ENCODE measurements at regions not wholly inside any gene's neighbourhood (a gene's known extent, or its start where the extent isn't known, plus 50 kb on each side); places are given as distances from the start of the nearest gene placed in this dataset.

DNA sequence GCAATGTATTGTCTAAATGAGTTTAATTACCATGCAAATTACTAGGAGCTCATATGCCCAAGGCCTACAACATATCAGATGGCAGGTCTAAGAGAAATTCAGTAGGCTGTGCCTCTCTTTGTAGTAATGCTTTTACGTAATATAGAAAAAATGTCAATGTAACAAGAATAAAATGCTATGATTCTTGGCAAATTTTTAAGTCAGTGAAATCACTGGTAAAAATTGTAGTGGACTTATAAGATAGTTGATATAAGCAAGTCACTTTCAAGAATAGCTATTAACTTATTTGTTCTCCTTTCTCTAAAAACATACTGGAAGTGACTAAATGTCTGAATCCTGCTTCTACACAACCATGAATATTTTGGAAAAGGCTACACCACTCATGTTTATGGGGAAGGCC lies 707.8 kb downstream of the TUSC7 start:
- DNase-seq, result no peak

DNA sequence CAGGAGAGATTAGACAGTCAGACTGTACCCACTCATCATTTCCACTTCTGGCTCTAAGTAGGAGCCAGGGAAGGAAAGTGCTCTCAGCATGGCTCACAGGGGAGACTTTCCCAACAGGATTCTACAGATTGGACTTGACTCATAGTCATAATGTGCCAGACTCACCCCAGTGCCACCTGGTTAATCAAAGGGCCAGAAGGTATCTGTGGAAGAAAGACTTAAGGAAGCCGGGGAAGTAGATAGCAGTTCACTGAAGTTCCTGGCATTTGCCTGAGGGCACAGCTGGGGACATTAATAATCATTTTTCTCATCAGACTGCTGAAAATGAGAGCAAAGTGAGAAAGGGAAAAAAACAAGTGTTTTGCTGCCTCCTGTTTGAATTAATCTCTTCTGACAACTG lies 717.5 kb downstream of the TUSC7 start:
- no peak for DNase-seq

DNA sequence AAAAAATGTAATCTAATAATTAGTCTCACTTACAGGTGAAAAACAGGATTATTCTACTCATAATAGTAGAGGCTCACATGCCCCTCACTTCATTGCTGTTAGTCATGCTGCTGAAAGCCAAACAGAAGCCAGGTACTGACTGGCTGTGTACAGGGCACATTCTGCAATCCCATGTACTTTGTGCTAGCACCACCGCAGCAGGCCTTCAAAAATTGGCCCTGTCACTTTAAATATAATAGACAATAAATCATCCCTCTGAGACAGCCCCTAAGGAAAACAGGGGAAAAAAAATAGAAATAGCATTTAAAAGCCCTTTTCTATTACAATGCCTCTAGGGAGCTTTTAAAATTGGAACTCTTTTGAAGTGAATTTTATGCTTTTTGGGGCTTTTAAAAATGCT lies 723.8 kb downstream of the TUSC7 start:
- DNase-seq, result no peak

DNA sequence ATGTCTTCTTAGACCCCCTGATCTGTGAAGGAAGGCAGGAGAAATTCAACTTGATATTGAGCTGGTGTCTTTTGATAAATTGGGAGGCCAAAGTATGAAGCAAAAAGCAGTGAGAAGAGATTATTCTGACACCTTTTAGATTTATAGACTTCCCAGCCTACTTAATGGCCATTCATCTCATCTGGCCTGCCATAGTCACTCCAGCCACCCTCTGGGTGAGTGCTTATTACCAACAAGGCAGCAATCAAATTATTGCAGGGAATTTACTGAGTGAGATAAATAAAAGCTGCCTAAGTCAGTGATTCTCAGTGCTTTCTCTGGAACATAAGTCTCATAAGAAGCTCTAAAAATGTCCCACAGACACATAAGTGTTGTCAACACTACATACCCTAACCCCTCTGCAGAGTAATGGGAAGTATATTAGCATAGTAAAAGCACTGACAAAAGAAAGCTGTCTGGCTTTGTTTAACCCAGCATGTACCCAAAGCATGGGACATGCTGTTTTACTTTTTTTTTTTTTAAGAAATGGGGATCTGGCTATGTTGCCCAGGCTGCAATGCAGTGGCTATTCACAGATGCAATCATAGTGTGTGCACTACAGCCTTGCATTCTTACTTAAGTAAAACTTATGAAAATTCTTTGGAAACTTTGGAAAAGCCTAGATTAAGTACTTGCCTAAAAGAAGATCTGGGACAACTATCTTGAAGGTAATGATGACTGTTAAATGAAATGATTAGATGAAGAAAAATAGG lies 725.3 kb downstream of the TUSC7 start:
- DNase-seq, result no peak

DNA sequence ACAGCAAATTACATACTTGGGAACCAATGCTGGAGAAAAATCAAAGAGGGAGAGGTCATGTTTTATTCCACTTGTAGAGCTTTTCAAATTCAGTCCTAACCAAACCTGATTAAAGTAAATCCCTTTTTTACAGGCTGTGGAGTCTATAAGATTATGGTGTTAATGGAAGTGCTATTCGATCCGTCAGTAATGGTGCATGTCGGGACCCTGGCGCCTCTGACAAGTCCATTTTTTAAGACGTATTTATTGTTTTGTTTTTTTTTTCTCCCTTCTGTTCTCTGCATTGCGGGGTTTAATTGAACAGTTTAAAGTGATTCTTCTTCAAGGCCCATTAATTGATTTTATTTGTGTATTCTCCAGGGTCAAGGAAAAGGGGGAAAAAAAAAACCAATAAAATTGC lies 725.9 kb downstream of the TUSC7 start:
- no peak for DNase-seq

DNA sequence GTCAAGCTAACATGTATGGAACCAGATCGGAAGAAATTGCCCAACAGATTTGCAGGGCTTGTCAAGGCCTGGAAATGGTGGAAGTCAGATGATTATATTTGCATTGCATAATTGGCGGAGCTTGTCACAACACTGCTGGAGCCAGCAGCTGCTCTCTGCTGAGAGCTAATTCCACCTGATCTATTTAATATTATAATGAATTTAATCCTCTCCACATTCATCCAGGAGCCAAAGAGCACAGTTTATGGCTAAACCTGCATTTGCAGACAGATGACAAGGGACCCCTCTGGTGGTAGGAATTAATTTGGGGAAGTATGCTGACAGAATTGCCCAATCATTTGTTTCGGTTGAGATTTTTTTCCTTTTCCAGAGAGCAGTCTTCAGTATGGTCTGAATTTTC lies 730.2 kb downstream of the TUSC7 start:
- peak; percentile 72 for DNase-seq

DNA sequence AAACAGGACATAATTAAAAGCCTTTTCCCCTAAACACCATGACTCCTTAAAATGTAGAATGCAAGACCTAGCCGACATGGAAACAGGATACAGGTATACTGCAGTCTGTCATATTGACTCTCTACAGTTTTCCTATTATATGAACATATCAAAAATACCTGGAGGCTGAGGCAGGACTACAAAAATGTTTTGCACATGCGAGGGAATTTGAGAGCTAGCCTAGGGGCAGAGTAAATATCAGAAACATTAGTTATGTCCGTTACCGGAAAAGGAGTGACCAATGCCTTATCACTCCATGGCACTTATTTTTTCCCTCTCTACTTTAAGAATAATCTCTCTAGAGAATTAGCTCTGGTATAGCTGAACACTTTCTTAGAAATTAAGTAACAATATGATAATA lies 732.3 kb downstream of the TUSC7 start:
- no peak for DNase-seq

DNA sequence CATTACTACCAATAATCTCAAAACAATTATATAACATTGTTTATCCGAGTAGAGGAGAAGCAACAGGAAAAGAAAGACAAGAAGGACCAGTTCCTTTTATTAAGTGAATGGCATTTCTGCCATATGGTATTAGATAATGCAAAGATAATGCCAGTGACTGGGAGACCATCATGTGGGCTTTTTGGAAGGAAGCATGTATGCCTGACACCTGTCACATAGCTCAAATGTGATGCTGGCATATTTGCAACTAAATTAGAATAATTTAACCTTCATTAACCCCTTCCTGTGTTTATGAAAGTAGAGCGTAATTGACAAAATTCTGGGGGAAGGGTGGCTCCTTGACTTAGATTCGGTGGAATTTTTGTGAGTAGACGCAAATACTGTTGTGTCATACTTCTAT lies 733.0 kb downstream of the TUSC7 start:
- DNase-seq, result no peak

DNA sequence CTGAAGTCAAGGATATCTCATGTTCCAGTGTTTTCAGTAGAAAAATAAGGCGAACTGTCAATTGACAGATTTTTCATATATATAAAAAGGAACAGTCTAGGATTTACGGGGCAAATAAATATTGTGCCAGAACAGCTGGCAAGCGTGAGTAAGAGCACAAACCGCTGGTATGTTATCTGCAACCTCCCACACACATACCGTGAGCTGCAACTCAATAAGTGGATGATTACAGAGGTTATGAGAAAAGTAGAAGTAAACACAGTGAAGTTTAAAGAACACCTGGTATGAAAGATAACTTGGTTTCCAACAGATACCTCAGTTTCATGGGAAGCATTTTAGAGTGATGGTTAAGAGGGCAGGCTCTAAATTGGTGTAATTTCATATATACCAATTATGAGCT lies 733.4 kb downstream of the TUSC7 start:
- no peak for DNase-seq

DNA sequence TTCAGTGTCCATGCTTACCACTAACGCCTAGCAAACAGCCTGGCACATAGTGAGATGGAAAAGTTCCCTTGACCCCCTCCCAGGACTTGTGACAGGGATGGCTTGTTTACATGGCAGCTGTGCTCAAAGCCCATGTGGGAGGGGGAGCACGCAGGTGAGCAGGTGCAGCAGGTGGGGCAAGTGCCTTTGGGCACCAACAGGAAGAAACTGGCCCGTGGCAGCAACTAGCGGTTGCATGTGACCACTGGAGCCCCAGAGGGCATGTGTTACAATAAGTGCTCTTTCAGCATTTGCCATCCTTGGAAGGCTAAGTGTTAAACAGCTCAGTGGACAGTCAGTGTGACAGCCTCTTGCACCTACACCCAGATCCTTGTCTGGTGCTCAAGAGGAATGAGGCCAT lies 734.6 kb downstream of the TUSC7 start:
- no peak for DNase-seq

DNA sequence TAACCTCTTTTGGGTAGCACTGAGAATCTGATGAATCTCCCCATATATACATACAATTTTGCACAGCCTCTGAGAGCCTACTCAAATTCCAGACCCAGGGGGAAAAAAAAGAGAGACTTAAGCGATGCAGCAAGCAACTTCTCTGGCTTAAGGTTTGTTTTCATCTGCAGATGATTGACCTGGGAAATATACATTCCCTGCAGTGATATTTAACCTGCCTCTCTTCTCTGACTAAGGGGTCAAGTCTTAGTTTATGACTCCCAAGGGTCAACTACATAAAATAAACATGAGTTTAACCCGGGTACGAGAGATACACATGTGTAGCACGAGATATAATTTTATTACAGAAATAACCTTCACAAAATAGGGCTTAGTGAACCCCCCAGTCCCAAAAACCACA lies 737.8 kb downstream of the TUSC7 start:
- no peak for DNase-seq

DNA sequence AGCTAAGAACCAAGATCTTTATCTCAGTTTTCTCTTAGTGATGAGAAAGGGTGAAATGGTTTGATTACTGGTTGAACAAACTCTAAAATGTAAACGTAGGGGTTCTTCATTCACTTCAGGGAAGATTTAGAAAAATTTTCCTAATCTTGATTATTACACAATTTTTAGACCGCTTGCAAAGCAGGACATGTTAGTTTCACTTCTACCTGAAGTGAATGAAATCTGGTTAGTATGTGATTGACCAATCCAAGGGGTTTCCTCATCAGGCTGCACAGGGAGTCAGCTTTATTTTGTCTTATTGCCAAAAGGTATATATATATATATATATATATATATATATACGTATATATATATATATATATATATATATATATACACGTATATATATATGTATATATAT lies 740.4 kb downstream of the TUSC7 start:
- DNase-seq, result peak; percentile 48

DNA sequence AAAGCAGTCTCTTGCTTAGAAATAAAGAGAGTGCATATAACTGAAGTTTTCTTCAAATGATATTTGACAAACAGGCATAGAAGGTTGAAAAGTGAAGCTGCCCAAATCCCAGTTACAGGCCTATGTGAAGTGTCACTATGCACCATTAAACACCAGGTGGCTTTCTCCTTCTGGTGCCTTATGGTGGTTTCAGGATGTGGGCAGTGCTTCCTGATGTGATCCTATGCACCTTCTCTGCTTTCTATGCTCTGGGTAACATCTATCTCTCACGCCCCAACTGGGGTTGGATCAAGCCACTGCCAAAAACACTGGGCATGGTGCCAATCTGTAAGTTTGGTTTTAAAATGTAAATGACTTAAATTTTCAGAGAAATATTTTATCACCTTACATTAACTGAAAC lies 744.7 kb downstream of the TUSC7 start:
- no peak for DNase-seq

DNA sequence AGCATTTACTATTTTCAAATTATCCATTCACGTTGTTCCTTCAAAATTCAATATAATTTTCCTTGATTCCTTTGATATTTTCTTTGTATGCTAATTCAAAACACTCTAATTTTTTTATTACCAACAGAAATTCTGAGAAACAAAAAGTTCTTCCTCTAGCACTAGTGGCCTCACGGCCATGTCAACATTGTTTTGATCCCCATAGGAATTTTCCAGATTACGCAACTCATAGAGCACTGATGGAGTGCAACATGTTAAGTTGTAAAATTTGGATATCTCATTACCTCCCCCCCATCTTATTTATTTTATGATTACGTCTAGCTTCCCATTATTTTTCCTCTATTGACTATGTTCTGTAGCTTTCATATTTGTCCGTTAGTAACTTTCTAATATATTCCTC lies 745.3 kb downstream of the TUSC7 start:
- peak; percentile 44 for DNase-seq

DNA sequence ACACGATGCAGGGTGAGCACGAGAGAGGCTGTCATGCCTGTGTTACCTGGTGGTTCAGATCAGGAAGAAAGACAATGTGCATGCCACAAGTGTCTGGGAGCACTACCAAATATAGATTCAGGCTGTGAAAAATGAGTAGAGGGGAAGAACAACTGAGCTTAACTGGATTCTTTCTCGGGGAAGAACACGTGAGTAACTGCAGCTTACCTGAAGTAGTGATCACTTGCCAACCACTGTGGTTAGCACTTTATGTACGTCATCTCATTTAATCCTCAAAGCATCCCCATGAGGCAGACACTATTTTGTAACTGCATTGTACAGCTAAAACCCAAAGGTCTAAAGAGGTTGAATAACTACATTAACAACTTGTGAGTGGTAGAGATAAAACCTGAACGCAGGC lies 746.2 kb downstream of the TUSC7 start:
- no peak for DNase-seq

DNA sequence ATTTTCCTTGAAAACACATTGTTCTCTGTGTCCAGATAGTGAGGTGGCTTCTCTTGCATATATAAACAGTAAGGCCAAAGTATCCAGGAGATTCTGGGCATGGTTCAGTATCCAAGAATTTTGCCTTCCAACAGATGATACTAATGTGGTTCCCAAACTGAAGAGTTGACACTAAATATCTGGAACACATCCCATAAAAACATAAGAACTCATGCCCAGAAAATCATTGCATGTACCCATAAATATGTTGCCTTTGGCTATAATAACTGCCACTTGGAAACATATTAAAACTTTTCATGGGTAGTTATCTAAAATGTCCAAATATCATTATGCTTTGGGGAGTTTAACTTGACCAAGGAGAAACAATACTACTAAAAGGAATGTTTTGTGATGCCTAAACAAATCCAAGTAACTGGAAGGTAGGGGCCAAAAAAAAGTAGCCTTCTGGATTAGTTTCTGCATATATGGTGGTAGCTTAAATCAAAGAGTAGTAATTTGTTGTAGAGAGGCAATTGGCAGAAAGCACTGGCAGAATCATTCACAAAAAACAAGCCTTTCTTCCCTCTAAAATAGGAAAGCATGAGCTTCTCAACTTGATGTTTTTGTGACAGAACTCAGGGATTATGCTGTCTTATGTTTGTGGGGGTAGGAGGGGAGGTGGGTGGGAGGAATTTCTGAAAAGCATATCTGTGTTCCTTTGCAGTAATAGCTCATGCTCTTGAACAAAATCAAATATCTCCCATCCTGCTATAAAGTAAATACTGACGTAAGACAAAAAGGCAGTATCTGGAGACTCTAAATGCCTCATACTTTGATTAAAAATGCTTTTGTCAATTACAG lies 753.9 kb downstream of the TUSC7 start:
- no peak for DNase-seq

DNA sequence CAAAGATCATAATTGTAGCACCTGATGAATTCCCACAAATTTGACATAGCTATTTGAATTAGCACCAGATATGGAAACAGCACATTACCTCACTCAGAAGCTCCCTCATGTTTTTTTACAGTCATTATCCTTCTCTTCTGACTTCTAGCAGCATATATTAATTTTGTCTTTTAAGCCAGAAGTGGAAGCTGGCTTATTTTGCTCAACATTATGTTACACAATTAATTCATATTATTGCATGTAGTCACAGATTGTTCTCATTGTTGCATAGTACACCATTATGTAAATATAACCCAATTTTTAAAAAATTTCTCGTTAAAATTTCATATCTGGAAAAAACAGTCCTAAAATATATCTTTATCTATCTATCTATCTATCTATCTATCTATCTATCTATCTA lies 762.3 kb downstream of the TUSC7 start:
- peak; percentile 52 for DNase-seq

DNA sequence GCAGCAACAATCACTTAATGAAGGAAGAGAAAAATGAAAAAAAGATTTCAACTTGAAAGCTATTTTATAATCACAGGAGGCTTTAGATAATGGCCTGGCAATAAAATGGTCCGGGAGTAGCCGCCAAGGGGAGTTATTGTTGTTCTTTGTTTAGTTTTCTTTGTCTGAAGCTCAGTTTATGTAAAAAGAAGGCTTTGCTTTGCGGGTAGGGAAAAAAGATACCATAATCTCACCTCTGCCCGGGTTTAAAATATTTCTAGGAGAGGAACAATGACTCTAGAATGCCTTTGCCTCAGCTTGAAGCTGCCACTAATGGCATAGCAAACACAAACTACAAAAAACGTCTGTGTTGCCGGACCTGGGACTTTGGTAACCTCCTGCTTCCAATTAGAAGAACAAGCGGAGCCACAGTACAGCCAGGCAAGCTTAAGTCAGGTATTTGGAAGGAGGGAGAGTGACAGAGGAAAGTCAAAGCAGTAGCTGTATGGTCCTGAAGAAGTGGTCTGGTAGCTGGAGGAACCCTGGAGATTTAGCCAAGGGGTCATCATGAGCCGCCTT lies 764.5 kb downstream of the TUSC7 start:
- DNase-seq, result no peak

DNA sequence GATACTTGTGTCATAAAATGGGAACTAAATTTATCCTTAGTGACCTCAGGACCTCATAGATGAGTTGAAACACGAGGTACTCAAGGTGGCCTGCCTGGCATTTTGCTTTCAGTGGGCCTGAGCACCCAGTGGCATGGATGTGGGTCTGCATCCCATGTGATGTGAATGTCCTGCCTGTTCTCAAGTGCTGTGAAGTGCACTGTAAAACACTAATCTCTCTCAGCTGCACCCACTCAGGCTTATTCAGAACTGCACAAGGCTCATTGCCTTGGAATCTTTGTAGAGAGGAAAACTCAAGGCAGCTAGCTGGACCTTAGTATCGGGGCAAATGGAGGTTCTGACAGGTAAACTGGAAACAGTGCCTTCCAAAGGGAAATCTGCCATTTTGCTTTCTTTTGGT lies 767.0 kb downstream of the TUSC7 start:
- no peak for DNase-seq

DNA sequence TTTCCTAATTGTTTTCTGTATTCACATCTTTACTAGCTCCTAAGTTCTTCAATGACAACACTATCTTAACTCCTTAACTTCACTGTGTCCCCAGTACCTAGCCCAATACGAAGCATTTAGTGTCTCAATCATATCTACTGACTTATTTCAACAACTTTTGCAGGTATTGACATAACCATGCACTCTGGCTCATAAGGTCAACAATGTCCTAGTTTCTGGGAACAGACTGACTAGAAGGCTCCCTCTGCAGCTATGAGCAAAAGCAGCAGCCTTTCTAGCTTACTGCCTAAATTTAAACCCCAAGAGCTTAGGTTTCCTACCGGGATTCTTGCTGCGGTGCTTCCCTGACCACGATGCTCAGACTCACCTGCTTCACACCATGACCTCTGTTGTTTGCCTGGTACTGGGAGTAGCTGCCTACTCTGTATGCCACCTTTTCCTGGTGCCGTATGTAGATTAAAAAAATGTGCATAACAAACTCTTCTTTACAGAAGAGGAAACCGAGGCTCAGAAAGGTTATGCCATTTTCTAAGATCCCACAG lies 767.7 kb downstream of the TUSC7 start:
- DNase-seq, result no peak

DNA sequence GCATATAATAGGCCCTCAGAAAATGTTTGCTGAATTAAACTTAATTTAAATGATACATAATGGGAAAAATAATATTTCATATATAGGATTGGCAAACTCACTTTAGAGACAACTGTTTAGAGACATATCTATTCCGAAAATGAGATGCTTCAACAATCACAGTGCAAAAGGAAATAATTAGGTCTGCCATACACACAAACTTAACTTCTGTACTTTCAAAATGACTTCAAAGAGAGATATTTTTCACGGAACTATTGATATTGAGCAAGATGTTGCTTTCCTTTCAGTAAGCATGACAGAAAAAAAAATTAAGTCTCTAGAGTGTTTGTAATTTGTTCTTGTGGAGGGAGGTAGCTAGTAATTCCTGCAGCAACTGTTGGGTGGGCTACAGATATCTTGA lies 769.5 kb downstream of the TUSC7 start:
- DNase-seq, result no peak

DNA sequence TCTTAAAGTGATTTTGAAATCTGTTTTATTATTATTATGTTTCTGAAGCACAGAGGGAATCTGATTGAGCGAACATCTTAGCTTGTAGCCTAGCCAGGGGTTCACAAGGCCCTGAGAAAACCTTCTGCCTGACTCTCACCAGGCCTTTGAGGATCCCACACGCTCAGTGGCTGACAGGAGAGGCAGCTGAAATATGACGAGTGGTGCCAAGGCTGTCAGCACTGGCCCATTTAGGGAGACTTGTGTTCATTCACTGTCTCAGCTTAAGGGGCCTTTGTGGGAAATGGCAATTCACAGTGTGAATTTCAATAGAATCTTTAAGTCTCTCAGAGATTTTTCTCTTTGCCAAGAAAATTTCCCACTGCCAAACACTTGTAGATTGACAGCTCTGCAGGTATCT lies 770.9 kb downstream of the TUSC7 start:
- no peak for DNase-seq

DNA sequence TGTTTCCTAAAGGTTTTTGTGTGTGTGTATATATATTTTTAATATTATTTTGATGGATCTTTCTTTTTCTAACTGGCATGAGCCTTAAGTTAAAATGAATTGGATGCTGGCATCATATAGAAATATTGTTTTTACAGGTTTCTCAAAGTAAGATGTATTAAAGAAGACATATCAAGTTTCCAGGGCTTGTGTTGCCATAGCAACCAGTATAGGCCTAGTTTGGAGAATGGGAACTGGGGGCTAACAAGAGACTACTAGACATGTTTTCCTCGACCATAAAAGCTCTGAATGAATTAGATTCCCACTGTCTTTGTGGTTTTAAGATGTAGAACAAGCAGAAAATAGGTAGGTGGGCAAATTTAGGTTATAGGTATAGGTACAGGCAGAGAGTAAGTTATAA lies 771.4 kb downstream of the TUSC7 start:
- no peak for DNase-seq

DNA sequence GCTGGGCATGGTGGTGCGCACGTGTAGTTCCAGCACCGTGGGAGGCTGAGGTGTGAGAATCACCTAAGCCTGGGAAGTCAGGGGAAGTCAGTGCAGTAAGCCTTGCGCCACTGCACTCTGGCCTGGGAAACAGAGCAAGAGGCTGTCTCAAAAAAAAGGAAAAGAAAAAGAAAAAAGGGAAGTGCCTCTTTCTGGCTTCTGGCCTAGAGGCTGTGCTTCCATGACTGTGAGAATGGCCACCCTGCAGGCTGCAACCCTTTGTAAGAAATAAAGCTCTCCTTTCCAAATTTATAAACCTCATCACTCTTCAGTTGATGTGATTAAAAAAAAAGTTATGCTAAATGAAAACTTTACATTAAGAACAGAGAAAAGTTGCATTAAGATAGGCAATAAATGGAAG lies 774.3 kb downstream of the TUSC7 start:
- no peak for DNase-seq

All from inflammatory macrophage treated with lipopolysaccharide for 4 hours (primary cell).